OCI-LY7 (cell line): ENCODE measurements at regions not wholly inside any gene's neighbourhood (a gene's known extent, or its start where the extent isn't known, plus 50 kb on each side); places are given as distances from the start of the nearest gene placed in this dataset.

Experiments
- CTCF ChIP-seq: fragments of 200-600 bp; sonication (generic); conservative IDR thresholded peaks from 2 replicates; pipeline ENCODE4 v1.5.1; 2014; ENCODE audit warnings: mild to moderate bottlenecking, antibody characterized with exemption, low read length, moderate library complexity, mixed read lengths
- EZH2phosphoT487 ChIP-seq: fragments of 200-600 bp; sonication (generic); IDR thresholded peaks from 2 replicates; pipeline ENCODE4 v1.6.1; 2018; ENCODE audit warnings: low read depth, borderline replicate concordance, mild to moderate bottlenecking, mixed run types, antibody characterized with exemption, low read length, moderate library complexity, mixed read lengths

DNA sequence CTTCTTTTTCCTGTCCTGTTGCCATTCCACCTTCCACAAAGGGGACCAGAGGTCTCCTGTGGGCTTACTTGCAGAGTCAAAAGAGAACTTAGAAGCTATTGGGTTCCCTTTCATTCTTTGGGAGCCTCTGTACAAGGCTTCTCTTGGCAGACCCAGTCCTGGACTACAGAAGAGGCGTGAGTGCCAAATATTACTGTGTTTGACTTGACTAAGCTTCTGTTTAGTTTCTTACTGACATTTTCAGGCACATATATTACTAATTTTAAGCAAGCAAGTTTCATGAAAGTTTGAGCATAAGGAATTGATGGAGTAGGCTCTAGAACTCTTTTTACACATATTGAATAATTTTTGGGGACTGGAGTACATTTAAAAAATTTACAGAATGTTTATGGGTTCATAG is 254.4 kb downstream of the HAPSTR1 start:
- TF ChIP-seq CTCF = no peak
- no peak for TF ChIP-seq EZH2phosphoT487
